Neural cell (in vitro differentiated cells): ENCODE measurements at regions not wholly inside any gene's neighbourhood (a gene's known extent, or its start where the extent isn't known, plus 50 kb on each side); places are given as distances from the start of the nearest gene placed in this dataset.

Source experiments
- H2AFZ ChIP-seq: fragments of 200-600, 300-800 bp; sonication (generic), shearing (Covaris generic); 2 replicates; pipeline ENCODE4 v1.6.0; 2014; ENCODE audit warnings: low read depth, mild to moderate bottlenecking, antibody characterized with exemption, low read length, moderate library complexity
- H3F3A ChIP-seq: fragments of 200-600 bp; shearing (Covaris generic); 2 replicates; pipeline ENCODE4 v1.6.1; 2016; ENCODE audit warnings: mild to moderate bottlenecking, moderate library complexity, mixed read lengths, antibody characterized with exemption, low read length; ENCODE audit not compliant: insufficient read depth, poor library complexity, severe bottlenecking
- H3K27ac ChIP-seq: fragments of 200-600, 300-800 bp; sonication (generic), shearing (Covaris generic); 2 replicates; pipeline ENCODE4 v1.5.1; 2014; ENCODE audit warnings: mild to moderate bottlenecking, low read length, moderate library complexity
- H3K27me3 ChIP-seq: fragments of 300-800, 200-600 bp; sonication (generic), shearing (Covaris generic); 2 replicates; pipeline ENCODE4 v1.6.0; 2014; ENCODE audit warnings: mild to moderate bottlenecking, low read depth, low read length, moderate library complexity; ENCODE audit not compliant: insufficient read depth
- H3K36me3 ChIP-seq: fragments of 300-800, 200-600 bp; sonication (generic), shearing (Covaris generic); 2 replicates; pipeline ENCODE4 v1.5.1; 2014; ENCODE audit warnings: mild to moderate bottlenecking, antibody characterized with exemption, low read length, moderate library complexity; ENCODE audit not compliant: insufficient read depth
- H3K4me2 ChIP-seq: fragments of 300-800, 200-600 bp; sonication (generic), shearing (Covaris generic); 2 replicates; pipeline ENCODE4 v1.6.0; 2014; ENCODE audit warnings: mild to moderate bottlenecking, low read length
- H3K4me3 ChIP-seq: fragments of 300-800, 200-600 bp; sonication (generic), shearing (Covaris generic); 2 replicates; pipeline ENCODE4 v1.5.1; 2014; ENCODE audit warnings: mild to moderate bottlenecking, low read length, moderate library complexity
- H3K79me2 ChIP-seq: fragments of 200-600 bp; shearing (Covaris generic); replicated peaks from 2 replicates; pipeline ENCODE4 v1.6.0; 2014; ENCODE audit warnings: mild to moderate bottlenecking, low read length, moderate library complexity; ENCODE audit not compliant: insufficient read depth
- H3K9ac ChIP-seq: fragments of 300-800, 200-600 bp; sonication (generic), shearing (Covaris generic); 2 replicates; pipeline ENCODE4 v1.6.1; 2016; ENCODE audit warnings: mild to moderate bottlenecking, low read length, mixed read lengths
- H3K9me2 ChIP-seq: fragments of 200-600 bp; shearing (Covaris generic); 2 replicates; pipeline ENCODE4 v1.6.1; 2016; ENCODE audit warnings: mild to moderate bottlenecking, low read length, mixed read lengths; ENCODE audit not compliant: insufficient read depth
- H3K9me3 ChIP-seq: fragments of 200-600, 300-800 bp; sonication (generic), shearing (Covaris generic); 2 replicates; pipeline ENCODE4 v1.6.1; 2016; ENCODE audit warnings: mild to moderate bottlenecking, mixed run types, low read length, moderate library complexity, mixed read lengths
- H4K20me1 ChIP-seq: fragments of 200-600 bp; shearing (Covaris generic); 2 replicates; pipeline ENCODE4 v1.6.1; 2016; ENCODE audit warnings: mild to moderate bottlenecking, mixed run types; ENCODE audit not compliant: insufficient read depth
- EP300 ChIP-seq: fragments of 450-650 bp; conservative IDR thresholded peaks from 2 replicates; pipeline ENCODE4 v1.6.1; 2014; ENCODE audit warnings: antibody characterized with exemption, mild to moderate bottlenecking, moderate library complexity; ENCODE audit not compliant: poor library complexity, severe bottlenecking
- EZH2 ChIP-seq: fragments of 200-600, 300-800 bp; shearing (Covaris generic), sonication (generic); IDR thresholded peaks from 2 replicates; pipeline ENCODE4 v1.6.1; 2014; ENCODE audit warnings: antibody characterized with exemption, low read length, borderline replicate concordance, mild to moderate bottlenecking; ENCODE audit not compliant: insufficient read depth, poor library complexity, severe bottlenecking
- MXI1 ChIP-seq: fragments of 450-650 bp; conservative IDR thresholded peaks from 2 replicates; pipeline ENCODE4 v1.6.1; 2014; ENCODE audit warnings: antibody characterized with exemption, mild to moderate bottlenecking; ENCODE audit not compliant: poor library complexity, severe bottlenecking
- POLR2AphosphoS5 ChIP-seq: IDR thresholded peaks from 2 replicates; pipeline ENCODE4 v1.6.1; 2012
- RAD21 ChIP-seq: fragments of 450-650 bp; conservative IDR thresholded peaks from 2 replicates; pipeline ENCODE4 v1.6.1; 2014; ENCODE audit warnings: antibody characterized with exemption, mild to moderate bottlenecking, moderate library complexity
- REST ChIP-seq: IDR thresholded peaks from 2 replicates; pipeline ENCODE4 v1.6.1; 2012; ENCODE audit warnings: borderline replicate concordance
- SMC3 ChIP-seq: fragments of 450-650 bp; conservative IDR thresholded peaks from 2 replicates; pipeline ENCODE4 v1.6.1; 2014; ENCODE audit warnings: antibody characterized with exemption, mild to moderate bottlenecking, moderate library complexity; ENCODE audit not compliant: poor library complexity
- TAF1 ChIP-seq: IDR thresholded peaks from 2 replicates; pipeline ENCODE4 v1.6.1; 2012; ENCODE audit warnings: low read depth
- TF ChIP-seq, protein P1 (sequence below): fragments of 450-650 bp; IDR thresholded peaks from 2 replicates; pipeline ENCODE4 v1.5.1; 2014; ENCODE audit warnings: antibody characterized with exemption, mild to moderate bottlenecking, moderate library complexity; ENCODE audit not compliant: poor library complexity, severe bottlenecking

DNA sequence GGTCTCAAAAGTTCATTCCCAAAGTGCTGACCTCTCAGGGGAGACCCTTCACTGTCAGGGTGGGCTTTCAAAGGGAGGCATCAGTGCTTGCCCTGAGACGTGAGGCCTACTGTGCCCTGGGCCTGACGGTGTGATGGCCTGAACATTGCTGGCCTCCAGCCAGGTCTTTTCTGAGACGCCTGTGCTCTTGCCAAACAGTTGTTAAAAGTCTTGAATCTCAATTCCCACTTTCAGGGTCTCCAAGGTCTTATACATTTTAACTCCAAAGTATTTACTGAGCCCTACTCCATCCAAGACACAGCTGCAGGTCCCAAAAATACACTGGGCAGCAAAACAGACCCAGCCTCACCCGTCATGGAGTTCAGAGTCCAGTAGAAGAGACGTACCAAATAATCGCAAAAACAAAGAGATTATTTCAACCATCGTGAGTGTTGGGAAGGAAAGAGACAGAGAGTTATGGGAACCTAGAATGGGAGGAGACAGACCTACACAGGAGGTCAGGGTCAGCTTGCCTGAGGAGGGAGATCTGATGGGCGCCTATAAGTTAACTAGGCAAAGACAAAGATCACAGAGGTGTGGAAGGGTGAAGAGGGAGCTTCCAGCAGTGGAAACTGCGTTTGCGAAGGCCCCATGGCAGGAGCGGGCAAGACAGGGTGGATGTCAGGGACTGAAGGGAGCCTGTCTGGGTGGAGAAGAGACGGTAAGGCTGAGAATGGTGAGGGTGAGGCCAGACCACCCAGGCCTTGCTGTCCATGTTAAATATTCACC is 446.3 kb downstream of the PREX1 start:
- Histone ChIP-seq H3K9me3 (no peaks in the 10 kb centered on the region), H3K27me3 (no peaks in the 10 kb centered on the region), H3K79me2 (no peaks in the 10 kb centered on the region), H3K36me3 (no peaks in the 10 kb centered on the region), H3K4me3 (no peak overlapping the region), H3F3A (no peaks in the 10 kb centered on the region), H2AFZ (no peak overlapping the region), H3K9me2 (no peaks in the 10 kb centered on the region), H3K4me2 (no peak overlapping the region), H3K9ac (no peak overlapping the region), H3K27ac (no peak overlapping the region), H4K20me1 (no peaks in the 10 kb centered on the region)
- TF ChIP-seq REST (no peak), SMC3 (no peak), TAF1 (no peak), RAD21 (no peak), EZH2 (no peak), POLR2AphosphoS5 (no peak), EP300 (no peak), MXI1 (no peak)
- TF ChIP-seq, protein P1, sequence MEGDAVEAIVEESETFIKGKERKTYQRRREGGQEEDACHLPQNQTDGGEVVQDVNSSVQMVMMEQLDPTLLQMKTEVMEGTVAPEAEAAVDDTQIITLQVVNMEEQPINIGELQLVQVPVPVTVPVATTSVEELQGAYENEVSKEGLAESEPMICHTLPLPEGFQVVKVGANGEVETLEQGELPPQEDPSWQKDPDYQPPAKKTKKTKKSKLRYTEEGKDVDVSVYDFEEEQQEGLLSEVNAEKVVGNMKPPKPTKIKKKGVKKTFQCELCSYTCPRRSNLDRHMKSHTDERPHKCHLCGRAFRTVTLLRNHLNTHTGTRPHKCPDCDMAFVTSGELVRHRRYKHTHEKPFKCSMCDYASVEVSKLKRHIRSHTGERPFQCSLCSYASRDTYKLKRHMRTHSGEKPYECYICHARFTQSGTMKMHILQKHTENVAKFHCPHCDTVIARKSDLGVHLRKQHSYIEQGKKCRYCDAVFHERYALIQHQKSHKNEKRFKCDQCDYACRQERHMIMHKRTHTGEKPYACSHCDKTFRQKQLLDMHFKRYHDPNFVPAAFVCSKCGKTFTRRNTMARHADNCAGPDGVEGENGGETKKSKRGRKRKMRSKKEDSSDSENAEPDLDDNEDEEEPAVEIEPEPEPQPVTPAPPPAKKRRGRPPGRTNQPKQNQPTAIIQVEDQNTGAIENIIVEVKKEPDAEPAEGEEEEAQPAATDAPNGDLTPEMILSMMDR, result no peak

DNA sequence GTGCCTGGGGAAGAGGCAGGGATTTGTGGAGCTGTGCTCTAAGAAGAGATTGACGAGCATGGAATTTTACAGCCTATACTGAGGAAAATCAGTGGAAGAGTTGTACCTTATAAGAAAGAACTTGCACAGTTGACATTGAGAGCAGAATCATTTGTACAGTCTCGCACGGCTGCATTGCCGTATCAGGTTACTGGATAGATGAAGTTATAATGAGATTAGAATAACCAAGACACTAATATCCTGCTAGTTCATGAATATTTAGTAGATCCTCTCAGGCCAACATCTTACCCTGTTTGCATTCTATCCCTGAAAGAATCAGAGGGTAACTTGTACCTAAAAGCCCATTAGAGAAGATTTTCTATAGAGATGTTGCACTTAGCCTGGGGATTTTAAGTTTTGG is 447.1 kb downstream of the PREX1 start:
- no peak overlapping the region for H3K9ac ChIP-seq
- no peak overlapping the region for H3K4me3 ChIP-seq
- H2AFZ ChIP-seq, result no peak overlapping the region
- no peak overlapping the region for H3K4me2 ChIP-seq
- H3K9me3 ChIP-seq, result no peaks in the 10 kb centered on the region
- TF ChIP-seq REST (no peak), EZH2 (no peak), EP300 (no peak), POLR2AphosphoS5 (no peak), RAD21 (no peak), MXI1 (no peak)
- TF ChIP-seq, protein P1, result no peak
- H3K79me2 ChIP-seq, result no peaks in the 10 kb centered on the region
- no peaks in the 10 kb centered on the region for H3K9me2 ChIP-seq
- H3F3A ChIP-seq, result no peaks in the 10 kb centered on the region
- no peaks in the 10 kb centered on the region for H3K27me3 ChIP-seq
- no peak overlapping the region for H3K27ac ChIP-seq
- no peaks in the 10 kb centered on the region for H4K20me1 ChIP-seq
- no peaks in the 10 kb centered on the region for H3K36me3 ChIP-seq
